T-cell (primary cell): ENCODE measurements at regions not wholly inside any gene's neighbourhood (a gene's known extent, or its start where the extent isn't known, plus 50 kb on each side); places are given as distances from the start of the nearest gene placed in this dataset.
"Not testable (repeated sequence)": the region's sequence is repeated elsewhere in the genome, so short reads cannot be mapped to it uniquely, and the experiment has no call there.

Experiments
- ATAC-seq, 4 experiments: fragments of 200-7000 bp in 3 of 4; fragments of 150-1000 bp in 1 of 4; cut with Tn5 transposase; replicated peaks in 1 of 4; 1 replicate in 3 of 4; 2 replicates in 1 of 4; pipeline ENCODE4 v1.10.0; 2021; ENCODE audit warnings: moderate library complexity in 3 of 4, mild to moderate bottlenecking in 2 of 4, moderate number of reproducible peaks in 1 of 4
- CTCF ChIA-PET, 2 donors: fragments of 300-600 bp; sonication (Branson Sonifier 250); formaldehyde crosslinking; loops; one replicate each; lab custom pipeline; 2022; ENCODE audit warnings: antibody characterized with exemption in 2 of 2; lab: Charles Lee
- POLR2A ChIA-PET, 2 donors: fragments of 300-600 bp; sonication (Branson Sonifier 250); formaldehyde crosslinking; loops; one replicate each; lab custom pipeline; 2022; ENCODE audit warnings: antibody characterized with exemption in 2 of 2; lab: Charles Lee
- DNase-seq, 35 experiments: peaks; one replicate each; pipeline versions ENCODE4 v3.0.0 to v3.0.0-alpha.2; 2013 to 2023
- H3K27ac ChIP-seq: one replicate; pipeline ENCODE4 v1.5.1; 2013; ENCODE audit warnings: low read length
- H3K27me3 ChIP-seq, 2 experiments: replicated peaks in 1 of 2; 1 replicate in 1 of 2; 2 replicates in 1 of 2; pipeline versions ENCODE4 v1.6.1 to v1.7.0; 2013; ENCODE audit warnings: low read length in 1 of 2, mixed read lengths in 1 of 2; ENCODE audit not compliant: control insufficient read depth in 2 of 2, insufficient read depth in 2 of 2; ENCODE audit errors: extremely low read depth in 1 of 2
- H3K36me3 ChIP-seq, 2 donors: 1 replicate in 1 of 2; 2 replicates in 1 of 2; pipeline versions ENCODE4 v1.6.1 to v1.7.0; 2013; ENCODE audit warnings: low read length in 1 of 2; ENCODE audit not compliant: control insufficient read depth in 2 of 2, insufficient read depth in 1 of 2; ENCODE audit errors: extremely low read depth in 1 of 2
- H3K4me1 ChIP-seq, 2 experiments: 1 replicate in 1 of 2; 2 replicates in 1 of 2; pipeline versions ENCODE4 v1.6.1 to v1.7.0; 2013; ENCODE audit warnings: low read length in 2 of 2, mixed read lengths in 1 of 2; ENCODE audit not compliant: insufficient read depth in 2 of 2, control insufficient read depth in 1 of 2; ENCODE audit errors: extremely low read depth in 1 of 2
- H3K4me3 ChIP-seq, 2 donors: 1 replicate in 1 of 2; 2 replicates in 1 of 2; pipeline versions ENCODE4 v1.5.1 to v1.7.0; 2013; ENCODE audit warnings: mild to moderate bottlenecking in 2 of 2, low read length in 1 of 2, moderate library complexity in 1 of 2; ENCODE audit not compliant: control insufficient read depth in 1 of 2; ENCODE audit errors: extremely low read depth in 1 of 2
- H3K9me3 ChIP-seq: 2 replicates; pipeline ENCODE4 v1.7.0; 2013
- H3K27ac Mint-ChIP-seq, 2 donors: one replicate each; pipeline ENCODE4 v1.8.0; 2020 to 2021; ENCODE audit warnings: mild to moderate bottlenecking in 2 of 2, mixed read lengths in 2 of 2
- H3K27me3 Mint-ChIP-seq, 2 donors: one replicate each; pipeline ENCODE4 v1.8.0; 2021 to 2022; ENCODE audit warnings: mixed read lengths in 2 of 2
- H3K36me3 Mint-ChIP-seq: one replicate; pipeline ENCODE4 v1.8.0; 2021; ENCODE audit warnings: mixed read lengths
- H3K4me1 Mint-ChIP-seq, 3 donors: one replicate each; pipeline ENCODE4 v1.8.0; 2020 to 2022; ENCODE audit warnings: mixed read lengths in 3 of 3, mild to moderate bottlenecking in 1 of 3
- H3K4me3 Mint-ChIP-seq, 3 donors: one replicate each; pipeline ENCODE4 v1.8.0; 2020 to 2022; ENCODE audit warnings: mild to moderate bottlenecking in 3 of 3, mixed read lengths in 3 of 3, moderate library complexity in 3 of 3
- H3K9me3 Mint-ChIP-seq, 3 donors: one replicate each; pipeline ENCODE4 v1.8.0; 2020 to 2022; ENCODE audit warnings: mixed read lengths in 3 of 3
- WGBS: methylation state at CpG from one replicate; pipeline ENCODE4 v1.1.5; 2013; ENCODE audit warnings: missing lambda C conversion rate; ENCODE audit not compliant: insufficient coverage; 5-methylcytosine and 5-hydroxymethylcytosine counted together

- Mint-ChIP-seq H3K27ac (no peak overlapping the region), H3K4me1 (no peaks in the 10 kb centered on the region), H3K9me3 (no peaks in the 10 kb centered on the region), H3K27me3 (peaks cover 13 to 29% of the 10 kb centered on the region in 2 donors), H3K4me3 (no peak overlapping the region), H3K36me3 (no peaks in the 10 kb centered on the region)
- no peaks in the 10 kb centered on the region for H3K9me3 ChIP-seq
- ChIA-PET CTCF (no interaction called here), POLR2A (no interaction called here)
- H3K4me1 ChIP-seq = no peaks in the 10 kb centered on the region
- H3K27ac ChIP-seq = no peak overlapping the region
- ATAC-seq (no peak), DNase-seq (no peak)
- H3K36me3 ChIP-seq = no peaks in the 10 kb centered on the region
- H3K27me3 ChIP-seq = peaks cover 0 to 2% of the 10 kb centered on the region in 2 experiments
- no CpG with 5 or more reads among the region's 1 CpG for WGBS
- no peak overlapping the region for H3K4me3 ChIP-seq
These were observed 146.0 kb upstream of the BANK1 start for GRCh38 chr4:101644516-101644915.

GRCh38 chr4:101643186-101643837, 147.2 kb upstream of the BANK1 start:
- ATAC-seq (no peak), DNase-seq (no peak)
- Histone ChIP-seq H3K4me1 (no peaks in the 10 kb centered on the region), H3K27me3 (peaks cover 0 to 2% of the 10 kb centered on the region in 2 experiments), H3K4me3 (no peak overlapping the region), H3K36me3 (no peaks in the 10 kb centered on the region), H3K9me3 (no peaks in the 10 kb centered on the region), H3K27ac (no peak overlapping the region)
- no peaks in the 10 kb centered on the region for H3K9me3 Mint-ChIP-seq
- no peaks in the 10 kb centered on the region for H3K36me3 Mint-ChIP-seq
- CTCF ChIA-PET = no interaction called here
- peaks cover 10 to 28% of the 10 kb centered on the region in 2 donors for H3K27me3 Mint-ChIP-seq
- H3K4me3 Mint-ChIP-seq = no peak overlapping the region
- H3K4me1 Mint-ChIP-seq = no peaks in the 10 kb centered on the region
- no CpG with 5 or more reads among the region's 2 CpGs for WGBS
- no peak overlapping the region for H3K27ac Mint-ChIP-seq
- POLR2A ChIA-PET = interaction anchor here in 1 of 2 donors (0.6 kb wide), 1 partner anchor 624 kb away, joined by 5 read pairs; no protein-coding TSS in a partner anchor

- H3K27ac ChIP-seq, CTCF ChIA-PET, H3K4me3 ChIP-seq, H3K36me3 ChIP-seq, H3K4me1 Mint-ChIP-seq, H3K36me3 Mint-ChIP-seq, H3K9me3 ChIP-seq, DNase-seq, H3K27ac Mint-ChIP-seq, H3K4me3 Mint-ChIP-seq, ATAC-seq, H3K4me1 ChIP-seq, H3K9me3 Mint-ChIP-seq, POLR2A ChIA-PET, H3K27me3 ChIP-seq: not testable (repeated sequence)
- peaks cover 4 to 11% of the 10 kb centered on the region in 2 donors for H3K27me3 Mint-ChIP-seq
- WGBS = 92% methylated on average over 2 of the region's 3 CpGs
These were observed 157.8 kb upstream of the BANK1 start for GRCh38 chr4:101632766-101633165.

- no peak for DNase-seq
- H3K4me3 ChIP-seq = no peak overlapping the region
- H3K27ac ChIP-seq = no peak overlapping the region
- H3K27me3 ChIP-seq = no peaks in the 10 kb centered on the region
- CTCF ChIA-PET = no interaction called here
- H3K27ac Mint-ChIP-seq = no peak overlapping the region
- H3K9me3 ChIP-seq = no peaks in the 10 kb centered on the region
- H3K4me1 ChIP-seq = no peaks in the 10 kb centered on the region
- H3K4me3 Mint-ChIP-seq = no peak overlapping the region
- POLR2A ChIA-PET = no interaction called here
- ATAC-seq = no peak
- no peaks in the 10 kb centered on the region for H3K36me3 ChIP-seq
- H3K36me3 Mint-ChIP-seq = no peaks in the 10 kb centered on the region
- peaks cover 4 to 9% of the 10 kb centered on the region in 2 donors for H3K27me3 Mint-ChIP-seq
- 85% methylated on average over 4 of the region's 4 CpGs for WGBS
- H3K9me3 Mint-ChIP-seq = peaks cover 0 to 5% (median 0%) of the 10 kb centered on the region in 3 donors
- H3K4me1 Mint-ChIP-seq = no peaks in the 10 kb centered on the region
These were observed 160.1 kb upstream of the BANK1 start for GRCh38 chr4:101630319-101630986.

- WGBS = no CpG with 5 or more reads among the region's 2 CpGs
These were observed 169.4 kb upstream of the BANK1 start for GRCh38 chr4:101621120-101621519.

DNA sequence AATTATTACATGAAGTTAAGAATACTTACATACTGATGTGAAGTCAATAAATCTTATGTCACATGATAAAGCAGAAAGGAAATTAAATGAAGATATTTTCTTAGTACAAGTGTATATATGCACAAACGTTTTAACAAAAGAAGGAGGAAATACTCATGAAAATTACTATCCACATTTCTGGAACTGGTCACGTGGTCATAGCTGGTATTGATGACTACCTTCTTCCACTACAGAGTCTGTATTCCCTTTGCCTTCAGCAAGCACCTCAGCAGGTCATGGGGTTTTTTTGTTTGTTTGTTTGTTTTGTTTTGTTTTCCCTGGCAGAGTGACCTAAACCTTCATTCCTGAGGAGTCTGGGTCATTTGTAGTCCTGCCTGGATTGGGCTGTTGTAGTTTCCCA, 174.9 kb upstream of the BANK1 start:
- Mint-ChIP-seq H3K27me3 (peaks cover 0 to 7% of the 10 kb centered on the region in 2 donors), H3K4me1 (no peaks in the 10 kb centered on the region), H3K27ac (no peak overlapping the region), H3K4me3 (no peak overlapping the region), H3K9me3 (no peaks in the 10 kb centered on the region), H3K36me3 (no peaks in the 10 kb centered on the region)
- Histone ChIP-seq H3K36me3 (no peaks in the 10 kb centered on the region), H3K27me3 (no peaks in the 10 kb centered on the region), H3K4me3 (no peak overlapping the region), H3K27ac (no peak overlapping the region), H3K4me1 (no peaks in the 10 kb centered on the region), H3K9me3 (no peaks in the 10 kb centered on the region)
- ATAC-seq = no peak
- ChIA-PET POLR2A (no interaction called here), CTCF (no interaction called here)
- no peak for DNase-seq
- no CpG with 5 or more reads among the region's 2 CpGs for WGBS

More at GRCh38 chr4:101621120-101621519, 169.4 kb upstream of the BANK1 start:
- Mint-ChIP-seq H3K9me3 (no peaks in the 10 kb centered on the region), H3K27me3 (peaks cover 0 to 9% of the 10 kb centered on the region in 2 donors), H3K4me3 (no peak overlapping the region), H3K36me3 (no peaks in the 10 kb centered on the region), H3K27ac (no peak overlapping the region), H3K4me1 (peaks cover 0 to 2% (median 0%) of the 10 kb centered on the region in 3 donors)
- no peak overlapping the region for H3K4me3 ChIP-seq
- no peaks in the 10 kb centered on the region for H3K4me1 ChIP-seq
- no peak overlapping the region for H3K27ac ChIP-seq
- POLR2A ChIA-PET = no interaction called here
- ATAC-seq (no peak), DNase-seq (no peak)
- no peaks in the 10 kb centered on the region for H3K9me3 ChIP-seq
- H3K36me3 ChIP-seq = no peaks in the 10 kb centered on the region
- CTCF ChIA-PET = interaction anchor here in 1 of 2 donors (1.2 kb wide), 1 partner anchor 1224 kb away, joined by 3 read pairs; no protein-coding TSS in a partner anchor
- no peaks in the 10 kb centered on the region for H3K27me3 ChIP-seq
